ENCODE measurements at regions not wholly inside any gene's neighbourhood (a gene's known extent, or its start where the extent isn't known, plus 50 kb on each side); places are given as distances from the start of the nearest gene placed in this dataset.

- H3K27ac ChIP-seq, result no peak overlapping the region
- no peaks in the 10 kb centered on the region for H3K27me3 ChIP-seq
- no peak for TF ChIP-seq POLR2A (IDR thresholded peaks at IDR 0.05)
- TF ChIP-seq CTCF (IDR thresholded peaks at IDR 0.05), result no peak
- DNase-seq, result no peak
- peaks cover 0 to 5% (median 0%) of the 10 kb centered on the region in 4 donors for H3K9me3 ChIP-seq
- H3K4me1 ChIP-seq, result no peaks in the 10 kb centered on the region
- H3K4me3 ChIP-seq, result no peak overlapping the region
- no peaks in the 10 kb centered on the region for H3K36me3 ChIP-seq
Observed at GRCh38 chr5:3948838-3949237, 353.2 kb downstream of the IRX1 start.

GRCh38 chr5:3954199-3954598 lies 358.6 kb downstream of the IRX1 start:
- Histone ChIP-seq H3K27me3 (no peaks in the 10 kb centered on the region), H3K9me3 (peaks cover 0 to 5% (median 0%) of the 10 kb centered on the region in 4 donors), H3K4me1 (no peaks in the 10 kb centered on the region), H3K36me3 (no peaks in the 10 kb centered on the region), H3K27ac (no peak overlapping the region), H3K4me3 (no peak overlapping the region)
- DNase-seq, result no peak
- TF ChIP-seq POLR2A (IDR thresholded peaks at IDR 0.05) (no peak), CTCF (IDR thresholded peaks at IDR 0.05) (no peak)

GRCh38 chr5:3954633-3955032 lies 359.0 kb downstream of the IRX1 start:
- no peak for DNase-seq
- H3K27me3 ChIP-seq, result no peaks in the 10 kb centered on the region
- no peaks in the 10 kb centered on the region for H3K36me3 ChIP-seq
- no peak overlapping the region for H3K27ac ChIP-seq
- no peaks in the 10 kb centered on the region for H3K4me1 ChIP-seq
- no peak overlapping the region for H3K4me3 ChIP-seq
- peaks cover 0 to 5% (median 0%) of the 10 kb centered on the region in 4 donors for H3K9me3 ChIP-seq
- TF ChIP-seq CTCF (IDR thresholded peaks at IDR 0.05), result no peak
- no peak for TF ChIP-seq POLR2A (IDR thresholded peaks at IDR 0.05)

GRCh38 chr5:3957658-3958057 lies 362.0 kb downstream of the IRX1 start:
- H3K4me3 ChIP-seq, result no peak overlapping the region
- H3K27me3 ChIP-seq, result no peaks in the 10 kb centered on the region
- no peaks in the 10 kb centered on the region for H3K4me1 ChIP-seq
- no peak for DNase-seq
- TF ChIP-seq CTCF (IDR thresholded peaks at IDR 0.05) (no peak), POLR2A (IDR thresholded peaks at IDR 0.05) (no peak)
- no peaks in the 10 kb centered on the region for H3K9me3 ChIP-seq
- H3K27ac ChIP-seq, result no peak overlapping the region
- no peaks in the 10 kb centered on the region for H3K36me3 ChIP-seq

- Histone ChIP-seq H3K36me3 (no peaks in the 10 kb centered on the region), H3K4me3 (no peak overlapping the region), H3K27ac (no peak overlapping the region), H3K4me1 (no peaks in the 10 kb centered on the region), H3K27me3 (no peaks in the 10 kb centered on the region), H3K9me3 (no peaks in the 10 kb centered on the region)
- no peak for TF ChIP-seq POLR2A (IDR thresholded peaks at IDR 0.05)
- no peak for DNase-seq
Observed at GRCh38 chr5:3958389-3958788, 362.8 kb downstream of the IRX1 start.

- TF ChIP-seq POLR2A (IDR thresholded peaks at IDR 0.05) (no peak), CTCF (IDR thresholded peaks at IDR 0.05) (no peak)
- no peak for DNase-seq
- H3K4me1 ChIP-seq, result no peaks in the 10 kb centered on the region
- H3K4me3 ChIP-seq, result no peak overlapping the region
- H3K27ac ChIP-seq, result no peak overlapping the region
- no peaks in the 10 kb centered on the region for H3K9me3 ChIP-seq
- no peaks in the 10 kb centered on the region for H3K36me3 ChIP-seq
- no peaks in the 10 kb centered on the region for H3K27me3 ChIP-seq
Observed at GRCh38 chr5:3962113-3962512, 366.5 kb downstream of the IRX1 start.

Measured in Peyer's patch (tissue), 4 donors.